CD14-positive monocyte (primary cell): ENCODE measurements at regions not wholly inside any gene's neighbourhood (a gene's known extent, or its start where the extent isn't known, plus 50 kb on each side); places are given as distances from the start of the nearest gene placed in this dataset.

Experiments used
- DNase-seq, 3 donors: peaks; one replicate each; pipeline ENCODE4 v3.0.0-alpha.2; 2011 to 2022
- H2AFZ ChIP-seq: 2 replicates; pipeline ENCODE4 v1.6.0; 2012; ENCODE audit warnings: mild to moderate bottlenecking, low read depth, low read length, inconsistent platforms; ENCODE audit not compliant: insufficient read depth, poor library complexity, severe bottlenecking
- H3K27ac ChIP-seq, 2 donors: 1 replicate in 1 of 2; 2 replicates in 1 of 2; pipeline ENCODE4 v1.5.1; 2012 to 2013; ENCODE audit warnings: low read length in 2 of 2, control low read depth in 1 of 2, inconsistent platforms in 1 of 2, low read depth in 1 of 2, mild to moderate bottlenecking in 1 of 2
- H3K27me3 ChIP-seq, 2 donors: one replicate each; pipeline versions ENCODE4 v1.6.0 to v1.6.1; 2011 to 2013; ENCODE audit warnings: low read length in 2 of 2; ENCODE audit not compliant: control insufficient read depth in 2 of 2, insufficient read depth in 2 of 2
- H3K36me3 ChIP-seq, 2 donors: replicated peaks in 1 of 2; 1 replicate in 1 of 2; 2 replicates in 1 of 2; pipeline versions ENCODE4 v1.5.1 to v1.6.1; 2012 to 2013; ENCODE audit warnings: low read length in 2 of 2, control low read depth in 1 of 2, inconsistent platforms in 1 of 2, mild to moderate bottlenecking in 1 of 2; ENCODE audit not compliant: insufficient read depth in 2 of 2, control insufficient read depth in 1 of 2
- H3K4me1 ChIP-seq, 2 donors: 1 replicate in 1 of 2; 2 replicates in 1 of 2; pipeline versions ENCODE4 v1.5.1 to v1.6.1; 2012 to 2013; ENCODE audit warnings: low read length in 2 of 2, control low read depth in 1 of 2, inconsistent platforms in 1 of 2, mild to moderate bottlenecking in 1 of 2, moderate library complexity in 1 of 2; ENCODE audit not compliant: insufficient read depth in 2 of 2, control insufficient read depth in 1 of 2
- H3K4me2 ChIP-seq: replicated peaks from 2 replicates; pipeline ENCODE3; 2012; ENCODE audit warnings: low read length, moderate library complexity, mild to moderate bottlenecking; ENCODE audit not compliant: poor library complexity, severe bottlenecking; ENCODE audit errors: extremely low read depth
- H3K4me3 ChIP-seq, 3 experiments: fragments of 200-600 bp in 1 of 3; sonication (generic) in 1 of 3; replicated peaks in 1 of 3; 1 replicate in 2 of 3; 2 replicates in 1 of 3; pipeline ENCODE4 v1.5.1; 2011 to 2013; ENCODE audit warnings: low read length in 3 of 3, mild to moderate bottlenecking in 3 of 3, control low read depth in 2 of 3, low read depth in 2 of 3, inconsistent platforms in 1 of 3, moderate library complexity in 1 of 3
- H3K79me2 ChIP-seq: 2 replicates; pipeline ENCODE4 v1.6.0; 2012; ENCODE audit warnings: mild to moderate bottlenecking, control low read depth, inconsistent platforms, low read length, moderate library complexity; ENCODE audit not compliant: insufficient read depth
- H3K9ac ChIP-seq: 2 replicates; pipeline ENCODE4 v1.6.0; 2017; ENCODE audit warnings: low read length, mild to moderate bottlenecking; ENCODE audit not compliant: insufficient read depth, poor library complexity, severe bottlenecking
- H3K9me3 ChIP-seq, 2 donors: replicated peaks in 1 of 2; 1 replicate in 1 of 2; 2 replicates in 1 of 2; pipeline versions ENCODE4 v1.5.1 to v1.6.1; 2012 to 2013; ENCODE audit warnings: low read length in 2 of 2, control low read depth in 1 of 2; ENCODE audit not compliant: control insufficient read depth in 1 of 2, insufficient read depth in 1 of 2
- H4K20me1 ChIP-seq: 2 replicates; pipeline ENCODE4 v1.6.0; 2012; ENCODE audit warnings: mild to moderate bottlenecking, low read length, control low read depth, moderate library complexity; ENCODE audit not compliant: insufficient read depth
- H3K27ac Mint-ChIP-seq, 7 donors: one replicate each; pipeline ENCODE4 v1.8.0; 2020; ENCODE audit warnings: mild to moderate bottlenecking in 7 of 7, mixed read lengths in 7 of 7, moderate library complexity in 6 of 7, inconsistent platforms in 2 of 7
- H3K27me3 Mint-ChIP-seq, 3 donors: one replicate each; pipeline ENCODE4 v1.8.0; 2021 to 2022; ENCODE audit warnings: low read depth in 3 of 3, mild to moderate bottlenecking in 3 of 3, mixed read lengths in 3 of 3, moderate library complexity in 3 of 3, inconsistent platforms in 1 of 3
- H3K36me3 Mint-ChIP-seq, 2 donors: one replicate each; pipeline ENCODE4 v1.8.0; 2020; ENCODE audit warnings: mixed read lengths in 2 of 2, inconsistent platforms in 1 of 2, mild to moderate bottlenecking in 1 of 2
- H3K4me1 Mint-ChIP-seq: one replicate; pipeline ENCODE4 v1.8.0; 2020; ENCODE audit warnings: mild to moderate bottlenecking, mixed read lengths
- H3K4me3 Mint-ChIP-seq, 2 donors: one replicate each; pipeline ENCODE4 v1.8.0; 2020; ENCODE audit warnings: mild to moderate bottlenecking in 2 of 2, mixed read lengths in 2 of 2, moderate library complexity in 1 of 2
- H3K9me3 Mint-ChIP-seq, 7 donors: one replicate each; pipeline ENCODE4 v1.8.0; 2020 to 2022; ENCODE audit warnings: mixed read lengths in 7 of 7, mild to moderate bottlenecking in 6 of 7, moderate library complexity in 6 of 7, inconsistent platforms in 2 of 7
- WGBS: methylation state at CpG from one replicate; pipeline ENCODE4 v1.1.5; 2013; ENCODE audit warnings: missing lambda C conversion rate; ENCODE audit not compliant: insufficient coverage; 5-methylcytosine and 5-hydroxymethylcytosine counted together
- intact Hi-C, 2 donors: fragments of 100-400 bp; cut with micrococcal nuclease; formaldehyde crosslinking; loops; one replicate each; pipeline versions ENCODE4 v1.15.0 to v1.15.1; 2023
- TF ChIP-seq, protein P1 (sequence below): fragments of 200-600 bp; IDR thresholded peaks from one replicate; pipeline ENCODE4 v1.8.0; 2022; ENCODE audit warnings: antibody characterized with exemption, mild to moderate bottlenecking

DNA sequence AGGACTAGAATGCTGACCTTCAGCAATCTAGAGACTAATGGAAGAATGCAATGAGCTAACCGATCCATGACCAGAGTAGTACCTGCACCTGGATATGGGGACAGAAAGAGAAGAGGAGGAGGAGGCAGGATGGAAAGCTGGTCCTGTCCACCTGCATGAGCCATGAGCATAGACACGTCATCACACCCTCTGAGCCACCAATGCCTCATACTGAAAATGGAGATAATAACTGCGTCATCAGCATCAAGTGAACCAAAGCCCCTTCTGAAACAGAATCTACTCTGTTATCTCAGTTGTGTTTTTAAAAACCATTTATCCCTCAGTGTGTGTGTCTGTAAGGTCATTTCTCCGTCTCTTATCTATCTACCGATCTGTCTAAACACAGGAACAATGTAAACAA lies 327.0 kb downstream of the BCL11B start:
- no peak overlapping the region for H3K4me2 ChIP-seq
- no peak overlapping the region for H2AFZ ChIP-seq
- no peaks in the 10 kb centered on the region for H4K20me1 ChIP-seq
- Mint-ChIP-seq H3K27me3 (peaks cover 3 to 19% (median 3%) of the 10 kb centered on the region in 3 donors), H3K36me3 (no peaks in the 10 kb centered on the region), H3K9me3 (peaks cover 0 to 2% (median 0%) of the 10 kb centered on the region in 7 donors), H3K4me1 (peaks cover 35% of the 10 kb centered on the region), H3K4me3 (no peak overlapping the region), H3K27ac (no peak overlapping the region)
- peaks cover 0 to 4% of the 10 kb centered on the region in 2 donors for H3K27me3 ChIP-seq
- WGBS = 100% methylated on average over 1 of the region's 5 CpGs
- TF ChIP-seq, protein P1, sequence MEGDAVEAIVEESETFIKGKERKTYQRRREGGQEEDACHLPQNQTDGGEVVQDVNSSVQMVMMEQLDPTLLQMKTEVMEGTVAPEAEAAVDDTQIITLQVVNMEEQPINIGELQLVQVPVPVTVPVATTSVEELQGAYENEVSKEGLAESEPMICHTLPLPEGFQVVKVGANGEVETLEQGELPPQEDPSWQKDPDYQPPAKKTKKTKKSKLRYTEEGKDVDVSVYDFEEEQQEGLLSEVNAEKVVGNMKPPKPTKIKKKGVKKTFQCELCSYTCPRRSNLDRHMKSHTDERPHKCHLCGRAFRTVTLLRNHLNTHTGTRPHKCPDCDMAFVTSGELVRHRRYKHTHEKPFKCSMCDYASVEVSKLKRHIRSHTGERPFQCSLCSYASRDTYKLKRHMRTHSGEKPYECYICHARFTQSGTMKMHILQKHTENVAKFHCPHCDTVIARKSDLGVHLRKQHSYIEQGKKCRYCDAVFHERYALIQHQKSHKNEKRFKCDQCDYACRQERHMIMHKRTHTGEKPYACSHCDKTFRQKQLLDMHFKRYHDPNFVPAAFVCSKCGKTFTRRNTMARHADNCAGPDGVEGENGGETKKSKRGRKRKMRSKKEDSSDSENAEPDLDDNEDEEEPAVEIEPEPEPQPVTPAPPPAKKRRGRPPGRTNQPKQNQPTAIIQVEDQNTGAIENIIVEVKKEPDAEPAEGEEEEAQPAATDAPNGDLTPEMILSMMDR = no peak
- no peak overlapping the region for H3K27ac ChIP-seq
- DNase-seq = no peak
- H3K4me1 ChIP-seq = peaks cover 14 to 24% of the 10 kb centered on the region in 2 donors
- H3K4me3 ChIP-seq = no peak overlapping the region
- intact Hi-C loops = no loop called here
- no peaks in the 10 kb centered on the region for H3K79me2 ChIP-seq
- no peaks in the 10 kb centered on the region for H3K36me3 ChIP-seq
- H3K9ac ChIP-seq = no peak overlapping the region
- H3K9me3 ChIP-seq = no peaks in the 10 kb centered on the region

DNA sequence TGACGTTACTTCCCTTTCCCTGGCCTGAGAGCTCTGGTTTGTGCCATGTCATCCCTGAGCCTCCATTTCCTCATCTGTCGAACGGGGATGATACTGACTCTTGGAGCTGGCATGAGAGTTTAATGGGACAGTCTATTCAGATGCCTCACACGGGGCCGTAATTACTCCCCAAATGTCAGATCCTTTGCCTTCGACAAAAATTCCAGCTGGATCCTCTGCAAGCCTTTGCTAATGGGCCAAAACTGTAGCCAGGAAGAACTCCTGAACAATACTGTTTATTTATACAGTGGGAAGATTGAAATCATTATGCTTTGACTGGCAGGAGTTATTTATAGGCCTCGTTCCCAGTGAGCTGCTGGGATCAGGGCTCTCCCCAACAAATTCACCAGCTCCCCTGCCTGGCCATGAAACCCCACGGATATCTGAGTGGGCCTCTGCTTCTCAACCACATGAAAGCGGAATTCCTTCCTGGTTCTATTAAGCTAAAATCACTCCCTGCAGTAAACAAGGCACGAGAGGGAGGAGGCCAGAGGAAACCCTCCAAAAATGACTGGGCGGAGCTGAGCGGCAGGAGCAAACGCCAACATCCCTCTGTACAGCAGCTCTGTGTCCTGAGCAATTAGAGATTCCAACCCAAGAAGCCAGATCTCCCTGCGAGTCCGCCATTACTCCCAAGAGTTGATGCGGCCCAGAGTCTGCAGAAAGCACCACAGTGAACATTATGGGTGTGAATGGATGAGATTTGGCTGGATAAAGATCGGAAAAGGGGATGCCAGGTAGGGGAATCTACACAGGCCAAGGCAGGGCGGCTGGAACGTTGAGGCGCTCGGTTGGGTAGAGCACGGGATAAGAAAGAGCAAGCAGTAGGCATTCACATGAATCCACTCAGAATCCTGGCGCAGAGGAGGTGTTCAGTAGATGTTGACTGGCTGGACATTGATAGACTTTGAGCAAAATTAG lies 326.1 kb downstream of the BCL11B start:
- peak overlapping the region in 2 of 7 donors; percentile 17 to 24 for H3K27ac Mint-ChIP-seq
- Histone ChIP-seq H3K4me2 (no peak overlapping the region), H3K9ac (no peak overlapping the region), H2AFZ (no peak overlapping the region), H3K27me3 (peaks cover 0 to 4% of the 10 kb centered on the region in 2 donors), H3K79me2 (no peaks in the 10 kb centered on the region), H3K9me3 (no peaks in the 10 kb centered on the region), H3K4me3 (no peak overlapping the region), H3K4me1 (peaks cover 16 to 29% of the 10 kb centered on the region in 2 donors), H3K36me3 (no peaks in the 10 kb centered on the region), H3K27ac (no peak overlapping the region), H4K20me1 (no peaks in the 10 kb centered on the region)
- intact Hi-C loops = no loop called here
- peaks cover 3 to 19% (median 3%) of the 10 kb centered on the region in 3 donors for H3K27me3 Mint-ChIP-seq
- no peaks in the 10 kb centered on the region for H3K36me3 Mint-ChIP-seq
- peak in 2 of 3 donors; percentile 13 to 62 for DNase-seq
- 80% methylated on average over 15 of the region's 23 CpGs for WGBS
- peaks cover 0 to 2% (median 0%) of the 10 kb centered on the region in 7 donors for H3K9me3 Mint-ChIP-seq
- peak overlapping the region in 1 of 2 donors; percentile 40 for H3K4me3 Mint-ChIP-seq
- peaks cover 37% of the 10 kb centered on the region for H3K4me1 Mint-ChIP-seq
- TF ChIP-seq, protein P1 = no peak
